Upper lobe of right lung (tissue), 1 donor: ENCODE measurements at regions not wholly inside any gene's neighbourhood (a gene's known extent, or its start where the extent isn't known, plus 50 kb on each side); places are given as distances from the start of the nearest gene placed in this dataset.
A peak's percentile ranks its signal among the peaks of the same experiment; 100 is the strongest.

Experiments
- ATAC-seq: fragments of 200-7000 bp; cut with Tn5 transposase; one replicate; pipeline ENCODE4 v1.9.1; 2020; ENCODE audit warnings: mild to moderate bottlenecking, moderate library complexity
- DNase-seq: peaks from one replicate; pipeline ENCODE4 v3.0.0-alpha.2; 2020
- H3K27ac ChIP-seq: fragments of 200-600 bp; one replicate; pipeline ENCODE4 v1.8.0; 2022
- H3K27me3 ChIP-seq: fragments of 200-600 bp; one replicate; pipeline ENCODE4 v1.8.0; 2022; ENCODE audit warnings: mild to moderate bottlenecking
- H3K36me3 ChIP-seq: fragments of 200-600 bp; one replicate; pipeline ENCODE4 v1.8.0; 2022
- H3K4me1 ChIP-seq: fragments of 200-600 bp; one replicate; pipeline ENCODE4 v1.8.0; 2022
- H3K4me3 ChIP-seq: fragments of 200-600 bp; one replicate; pipeline ENCODE4 v1.8.0; 2022; ENCODE audit warnings: mild to moderate bottlenecking
- H3K9me3 ChIP-seq: fragments of 200-600 bp; one replicate; pipeline ENCODE4 v1.8.0; 2022
- intact Hi-C: fragments of 100-400 bp; cut with DNase I; formaldehyde crosslinking; loops from one replicate; pipeline ENCODE4 v1.11.0; 2022
- TF ChIP-seq, protein P1 (sequence below): fragments of 200-600 bp; IDR thresholded peaks from one replicate; pipeline ENCODE4 v1.8.0; 2022; ENCODE audit warnings: antibody characterized with exemption
- donor health status: DM: no; HTN: yes; CAD: no; lungs with severe emphysema.

DNA sequence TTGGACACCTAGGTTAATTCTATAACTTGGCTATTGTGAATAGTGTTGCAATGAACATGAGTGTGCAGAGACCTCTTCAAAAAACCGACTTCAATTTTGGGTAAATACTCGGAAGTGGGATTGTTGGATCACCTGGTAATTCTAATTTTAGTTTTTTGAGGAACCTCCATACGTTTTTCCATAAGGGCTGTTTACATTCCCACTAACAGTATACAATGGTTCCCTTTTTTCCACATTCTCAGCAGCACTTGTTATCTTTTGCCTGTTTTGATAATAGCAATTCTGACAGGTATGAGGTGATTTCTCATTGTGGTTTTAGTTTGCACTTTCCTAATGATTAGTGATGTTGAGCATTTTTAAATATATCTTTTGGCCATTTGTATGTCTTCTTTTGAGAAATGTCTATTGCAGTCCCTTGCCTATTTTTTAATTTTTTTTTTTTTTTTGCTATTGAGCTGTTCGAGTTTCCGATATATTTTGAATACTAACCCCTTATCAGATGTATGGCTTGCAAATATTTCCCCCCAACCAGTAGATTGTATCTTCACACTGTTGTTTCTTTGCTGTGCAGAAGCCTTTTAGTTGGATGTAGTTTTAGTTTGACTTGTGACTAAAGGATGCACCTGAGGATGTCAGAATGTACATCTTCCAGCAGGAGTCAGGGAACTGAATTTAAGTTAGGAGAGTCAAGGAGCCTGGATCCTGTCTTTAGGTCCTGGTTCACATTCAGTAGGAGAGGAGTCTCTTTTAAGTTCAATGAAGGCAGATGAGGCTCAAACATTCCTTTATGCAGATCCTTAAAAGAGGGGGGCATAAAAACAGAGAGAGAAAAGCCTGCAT lies 120.0 kb downstream of the S1PR1 start:
- Histone ChIP-seq H3K9me3 (no peaks in the 10 kb centered on the region), H3K27me3 (no peaks in the 10 kb centered on the region), H3K36me3 (no peaks in the 10 kb centered on the region), H3K4me3 (no peak overlapping the region), H3K27ac (no peak overlapping the region), H3K4me1 (no peaks in the 10 kb centered on the region)
- TF ChIP-seq, protein P1, sequence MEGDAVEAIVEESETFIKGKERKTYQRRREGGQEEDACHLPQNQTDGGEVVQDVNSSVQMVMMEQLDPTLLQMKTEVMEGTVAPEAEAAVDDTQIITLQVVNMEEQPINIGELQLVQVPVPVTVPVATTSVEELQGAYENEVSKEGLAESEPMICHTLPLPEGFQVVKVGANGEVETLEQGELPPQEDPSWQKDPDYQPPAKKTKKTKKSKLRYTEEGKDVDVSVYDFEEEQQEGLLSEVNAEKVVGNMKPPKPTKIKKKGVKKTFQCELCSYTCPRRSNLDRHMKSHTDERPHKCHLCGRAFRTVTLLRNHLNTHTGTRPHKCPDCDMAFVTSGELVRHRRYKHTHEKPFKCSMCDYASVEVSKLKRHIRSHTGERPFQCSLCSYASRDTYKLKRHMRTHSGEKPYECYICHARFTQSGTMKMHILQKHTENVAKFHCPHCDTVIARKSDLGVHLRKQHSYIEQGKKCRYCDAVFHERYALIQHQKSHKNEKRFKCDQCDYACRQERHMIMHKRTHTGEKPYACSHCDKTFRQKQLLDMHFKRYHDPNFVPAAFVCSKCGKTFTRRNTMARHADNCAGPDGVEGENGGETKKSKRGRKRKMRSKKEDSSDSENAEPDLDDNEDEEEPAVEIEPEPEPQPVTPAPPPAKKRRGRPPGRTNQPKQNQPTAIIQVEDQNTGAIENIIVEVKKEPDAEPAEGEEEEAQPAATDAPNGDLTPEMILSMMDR = no peak
- DNase-seq (no peak), ATAC-seq (no peak)
- intact Hi-C loops = no loop called here

DNA sequence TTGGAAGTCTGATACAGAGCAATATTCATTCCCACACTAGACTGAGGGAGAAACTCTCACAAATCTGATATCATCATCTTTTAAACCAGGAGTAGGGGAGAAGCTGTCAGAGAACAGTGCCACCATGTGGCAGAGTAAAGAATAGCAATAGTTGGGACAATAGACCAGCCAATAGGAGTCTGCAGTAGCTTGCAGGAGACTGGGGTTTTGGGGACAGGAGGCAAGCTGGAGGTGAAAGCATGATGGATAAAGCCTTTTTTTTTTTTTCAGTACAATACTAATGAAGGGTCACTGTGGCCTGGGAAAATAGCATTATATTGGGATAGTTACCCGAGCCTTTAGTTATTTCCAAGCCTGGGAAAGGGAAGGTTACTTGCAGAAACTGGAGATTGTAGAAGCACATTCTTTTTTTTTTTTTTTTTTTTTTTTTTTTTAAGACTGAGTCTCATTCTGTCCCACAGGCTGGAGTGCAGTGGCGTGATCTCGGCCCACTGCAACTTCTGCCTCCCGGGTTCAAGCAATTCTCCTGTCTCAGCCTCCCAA lies 120.7 kb downstream of the S1PR1 start:
- DNase-seq (no peak), ATAC-seq (peak; percentile 99)
- Histone ChIP-seq H3K36me3 (no peaks in the 10 kb centered on the region), H3K4me3 (no peak overlapping the region), H3K4me1 (no peaks in the 10 kb centered on the region), H3K9me3 (no peaks in the 10 kb centered on the region), H3K27me3 (no peaks in the 10 kb centered on the region), H3K27ac (no peak overlapping the region)
- TF ChIP-seq, protein P1 = peak; percentile 89
- intact Hi-C loops = no loop called here

DNA sequence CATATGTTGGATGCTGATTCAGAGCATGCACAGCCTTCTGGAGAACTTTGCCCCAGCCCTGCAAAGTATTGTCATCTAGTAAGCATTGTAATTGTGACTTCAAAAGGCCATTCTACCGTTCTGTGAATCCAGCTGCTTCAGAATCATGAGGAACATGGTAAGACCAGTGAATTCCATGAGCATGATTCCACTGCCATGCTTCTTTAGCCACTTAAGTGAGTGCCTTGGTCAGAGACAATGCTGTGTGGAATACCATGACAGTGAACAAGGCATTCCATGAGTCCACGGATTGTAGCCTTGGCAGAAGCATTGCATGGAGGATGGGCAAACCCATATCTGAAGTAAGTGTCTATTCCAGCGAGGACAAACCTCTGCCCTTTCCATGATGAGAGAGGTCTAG lies 123.7 kb downstream of the S1PR1 start:
- Histone ChIP-seq H3K36me3 (no peaks in the 10 kb centered on the region), H3K27ac (no peak overlapping the region), H3K9me3 (no peaks in the 10 kb centered on the region), H3K4me3 (no peak overlapping the region), H3K27me3 (no peaks in the 10 kb centered on the region), H3K4me1 (no peaks in the 10 kb centered on the region)
- ATAC-seq = no peak
- TF ChIP-seq, protein P1 = no peak
- intact Hi-C loops = no loop called here
- DNase-seq = no peak

DNA sequence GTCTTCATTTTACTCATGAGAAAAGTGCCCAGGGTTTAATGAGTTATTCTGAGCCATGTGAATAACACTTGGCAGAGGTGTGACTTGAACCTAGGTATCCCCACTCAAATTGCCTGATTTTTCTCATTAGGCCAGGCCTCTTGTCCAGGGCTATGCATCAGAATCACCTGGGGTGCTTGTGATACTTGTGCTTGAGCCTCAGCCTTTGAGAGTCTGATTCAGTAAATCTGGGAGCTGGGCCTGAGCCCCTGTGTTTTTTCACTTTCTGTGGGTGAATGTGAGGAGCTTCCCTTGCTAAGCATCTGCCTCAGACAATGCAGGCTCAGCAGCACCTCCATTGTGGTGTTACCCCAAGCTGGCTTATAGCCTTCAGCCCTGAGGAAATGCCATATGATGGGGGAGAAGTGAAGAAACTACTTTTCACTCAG lies 127.1 kb downstream of the S1PR1 start:
- no peaks in the 10 kb centered on the region for H3K36me3 ChIP-seq
- TF ChIP-seq, protein P1 = no peak
- H3K4me1 ChIP-seq = no peaks in the 10 kb centered on the region
- no peaks in the 10 kb centered on the region for H3K27me3 ChIP-seq
- ATAC-seq (no peak), DNase-seq (no peak)
- H3K4me3 ChIP-seq = no peak overlapping the region
- intact Hi-C loops = no loop called here
- no peaks in the 10 kb centered on the region for H3K9me3 ChIP-seq
- H3K27ac ChIP-seq = no peak overlapping the region

DNA sequence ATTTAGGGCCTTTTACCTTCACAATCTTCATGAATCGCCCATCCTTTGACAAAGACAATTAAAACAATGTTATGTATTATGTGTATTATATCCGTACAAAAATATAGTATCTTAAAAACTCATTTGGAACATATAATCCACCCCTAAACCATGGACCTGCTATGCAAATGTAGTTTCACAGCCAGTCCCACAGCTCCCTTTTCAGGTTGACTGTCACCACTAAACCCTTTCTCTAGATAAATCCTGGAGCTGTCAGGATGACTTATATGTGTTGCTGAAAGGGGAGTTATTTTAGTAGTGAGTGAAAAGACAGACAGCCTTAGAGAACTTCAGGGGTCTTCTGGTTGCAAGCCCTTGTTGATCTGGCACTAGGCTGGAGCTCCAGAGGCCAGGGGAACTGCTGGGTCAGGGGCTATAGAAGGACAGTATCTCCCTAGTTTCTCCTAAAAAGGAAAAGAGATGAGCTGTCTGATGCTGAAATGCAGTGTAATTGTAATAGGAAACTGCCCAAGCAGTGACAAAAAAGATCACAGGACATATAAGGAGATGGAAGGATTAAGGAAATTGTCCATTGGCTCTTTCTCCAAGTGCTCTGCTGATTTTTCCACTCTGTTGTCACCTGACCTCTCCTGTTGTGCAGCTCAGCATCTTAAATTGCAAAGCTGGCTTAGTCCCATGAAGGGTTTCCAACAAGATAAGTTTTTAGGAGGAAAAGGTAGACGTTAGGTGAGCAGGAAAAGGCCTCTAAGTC lies 127.7 kb downstream of the S1PR1 start:
- no peak overlapping the region for H3K4me3 ChIP-seq
- intact Hi-C loops = no loop called here
- TF ChIP-seq, protein P1 = no peak
- H3K36me3 ChIP-seq = no peaks in the 10 kb centered on the region
- no peaks in the 10 kb centered on the region for H3K9me3 ChIP-seq
- H3K4me1 ChIP-seq = no peaks in the 10 kb centered on the region
- DNase-seq (no peak), ATAC-seq (no peak)
- H3K27me3 ChIP-seq = no peaks in the 10 kb centered on the region
- H3K27ac ChIP-seq = no peak overlapping the region
